Endothelial cell of umbilical vein (primary cell): ENCODE measurements at regions not wholly inside any gene's neighbourhood (a gene's known extent, or its start where the extent isn't known, plus 50 kb on each side); places are given as distances from the start of the nearest gene placed in this dataset.

ENCODE experiments used
- BruUV-seq: library from RNA; stranded (reverse); fragments of 400-500 nt; replicated peaks from 2 replicates; lab custom pipeline; 2021; lab: Mats Ljungman, UMichigan
- CTCF ChIA-PET: fragments of 300-600, 350-600 bp; sonication (Branson Sonifier 250); formaldehyde crosslinking; loops from one replicate; lab custom pipeline; 2021; ENCODE audit warnings: antibody characterized with exemption, inconsistent platforms; lab: Charles Lee
- POLR2A ChIA-PET: fragments of 300-600, 350-600 bp; sonication (Branson Sonifier 250); formaldehyde crosslinking; loops from one replicate; lab custom pipeline; 2021; ENCODE audit warnings: antibody characterized with exemption, inconsistent platforms; lab: Charles Lee
- DNase-seq: peaks from one replicate; pipeline ENCODE4 v3.0.0-alpha.2; 2011; ENCODE audit warnings: low read depth, low spot score
- FAIRE-seq: peaks from 2 replicates; lab custom pipeline; 2011; peaks lifted over from hg19 to GRCh38; lab: Jason Lieb, UNC
- H2AFZ ChIP-seq: 2 replicates; pipeline ENCODE4 v1.6.0; 2012; ENCODE audit warnings: low read depth, low read length, control low read depth, inconsistent platforms
- H3K27ac ChIP-seq: 2 replicates; pipeline ENCODE4 v1.5.1; 2011; ENCODE audit warnings: low read depth, mild to moderate bottlenecking, control low read depth, low read length, moderate library complexity; ENCODE audit not compliant: insufficient read depth
- H3K27me3 ChIP-seq, 2 experiments: 2 replicates each; pipeline versions ENCODE4 v1.6.0 to v1.6.1; 2011; ENCODE audit warnings: low read length in 2 of 2, mixed read lengths in 1 of 2; ENCODE audit not compliant: control insufficient read depth in 2 of 2, insufficient read depth in 2 of 2
- H3K36me3 ChIP-seq, 2 experiments: 2 replicates in 1 of 2; 3 replicates in 1 of 2; pipeline ENCODE4 v1.5.1; 2011; ENCODE audit warnings: low read length in 2 of 2, mild to moderate bottlenecking in 1 of 2, moderate library complexity in 1 of 2; ENCODE audit not compliant: control insufficient read depth in 2 of 2, insufficient read depth in 2 of 2; ENCODE audit errors: extremely low read depth in 1 of 2
- H3K4me1 ChIP-seq: 3 replicates; pipeline ENCODE4 v1.5.1; 2011; ENCODE audit warnings: mild to moderate bottlenecking, low read length; ENCODE audit not compliant: control insufficient read depth, insufficient read depth; ENCODE audit errors: extremely low read depth
- H3K4me2 ChIP-seq: 2 replicates; pipeline ENCODE4 v1.6.1; 2011; ENCODE audit warnings: low read length, control low read depth, mixed read lengths; ENCODE audit not compliant: insufficient read depth
- H3K4me3 ChIP-seq, 3 experiments: fragments of 200-600 bp in 1 of 3; sonication (generic), shearing (Covaris generic) in 1 of 3; replicated peaks in 1 of 3; 2 replicates each; pipeline ENCODE4 v1.5.1; 2011 to 2016; ENCODE audit warnings: control low read depth in 3 of 3, low read length in 3 of 3, mild to moderate bottlenecking in 2 of 3, inconsistent platforms in 1 of 3, low read depth in 1 of 3, moderate library complexity in 1 of 3; ENCODE audit not compliant: insufficient read depth in 1 of 3
- H3K79me2 ChIP-seq: 2 replicates; pipeline ENCODE4 v1.6.0; 2012; ENCODE audit warnings: low read length, inconsistent platforms; ENCODE audit not compliant: control insufficient read depth, insufficient read depth
- H3K9ac ChIP-seq: replicated peaks from 2 replicates; pipeline ENCODE3; 2011; ENCODE audit warnings: low read length, control low read depth; ENCODE audit not compliant: insufficient read depth; ENCODE audit errors: extremely low read depth
- H3K9me1 ChIP-seq: replicated peaks from 3 replicates; pipeline ENCODE4 v1.6.0; 2011; ENCODE audit warnings: mild to moderate bottlenecking, low read length; ENCODE audit not compliant: control insufficient read depth, insufficient read depth; ENCODE audit errors: extremely low read depth
- H3K9me3 ChIP-seq: replicated peaks from 2 replicates; pipeline ENCODE4 v1.5.1; 2012; ENCODE audit warnings: low read length, inconsistent platforms; ENCODE audit not compliant: control insufficient read depth, insufficient read depth
- H4K20me1 ChIP-seq: replicated peaks from 2 replicates; pipeline ENCODE3; 2011; ENCODE audit warnings: mild to moderate bottlenecking, low read length; ENCODE audit not compliant: control insufficient read depth, insufficient read depth; ENCODE audit errors: extremely low read depth
- CTCF ChIP-seq, 2 donors: IDR thresholded peaks; 1 replicate in 1 of 2; 2 replicates in 1 of 2; pipeline ENCODE4 v1.5.1; 2011; ENCODE audit warnings: low read length in 2 of 2, mild to moderate bottlenecking in 2 of 2, moderate library complexity in 2 of 2, control low read depth in 1 of 2, inconsistent platforms in 1 of 2, low read depth in 1 of 2; ENCODE audit not compliant: insufficient read depth in 1 of 2; ENCODE audit errors: extremely low read depth in 1 of 2
- EZH2 ChIP-seq: IDR thresholded peaks from 2 replicates; pipeline ENCODE4 v1.6.1; 2012; ENCODE audit warnings: borderline replicate concordance, low read depth, mild to moderate bottlenecking, moderate library complexity, low read length, inconsistent platforms; ENCODE audit not compliant: severe bottlenecking
- FOS ChIP-seq: IDR thresholded peaks from 2 replicates; pipeline ENCODE4 v1.6.1; 2011; ENCODE audit warnings: mild to moderate bottlenecking, low read length, moderate library complexity, borderline replicate concordance; ENCODE audit not compliant: insufficient read depth
- GATA2 ChIP-seq: IDR thresholded peaks from 2 replicates; pipeline ENCODE4 v1.7.0; 2011; ENCODE audit warnings: low read depth, mild to moderate bottlenecking, moderate library complexity, mixed read lengths, low read length; ENCODE audit not compliant: insufficient read length, insufficient read depth
- JUN ChIP-seq: IDR thresholded peaks from 2 replicates; pipeline ENCODE4 v1.6.1; 2011; ENCODE audit warnings: borderline replicate concordance, low read depth; ENCODE audit not compliant: insufficient read length, insufficient read depth
- MAX ChIP-seq: IDR thresholded peaks from 2 replicates; pipeline ENCODE4 v1.6.1; 2011; ENCODE audit not compliant: insufficient read depth, insufficient read length
- POLR2A ChIP-seq: IDR thresholded peaks from 2 replicates; pipeline ENCODE4 v1.6.1; 2012; ENCODE audit warnings: low read depth, mild to moderate bottlenecking, control low read depth, low read length
- POLR2AphosphoS5 ChIP-seq: IDR thresholded peaks from 2 replicates; pipeline ENCODE4 v1.6.1; 2012; ENCODE audit warnings: low read depth, mild to moderate bottlenecking, control low read depth, low read length, moderate library complexity; ENCODE audit not compliant: insufficient read depth
- dilution Hi-C: fragments of 300-500 bp; cut with MboI; formaldehyde crosslinking; loops from one replicate; pipeline ENCODE4 v1.15.0; 2019; ENCODE audit warnings: low sequenced_read_pairs; ENCODE audit not compliant: extremely low pct_ligation_motif_present
- intact Hi-C: fragments of 100-400 bp; cut with micrococcal nuclease; formaldehyde crosslinking; loops from one replicate; pipeline ENCODE4 v1.10.0; 2022

GRCh38 chr6:74587386-74587785 is 618.5 kb downstream of the COL12A1 start:
- Histone ChIP-seq H3K9me3 (no peaks in the 10 kb centered on the region), H2AFZ (no peak overlapping the region), H3K79me2 (no peaks in the 10 kb centered on the region), H3K36me3 (no peaks in the 10 kb centered on the region), H3K27me3 (no peaks in the 10 kb centered on the region), H3K4me3 (no peak overlapping the region), H3K4me2 (no peak overlapping the region), H4K20me1 (no peaks in the 10 kb centered on the region), H3K9ac (no peak overlapping the region), H3K9me1 (no peaks in the 10 kb centered on the region), H3K4me1 (no peaks in the 10 kb centered on the region), H3K27ac (no peak overlapping the region)
- intact Hi-C loops: no loop called here
- no peak for TF ChIP-seq FOS
- no peak for TF ChIP-seq GATA2
- no peak for TF ChIP-seq CTCF (IDR thresholded peaks at IDR 0.05; ENCODE audit: extremely low read depth in 1 of 2, insufficient read depth in 1 of 2, low read depth in 1 of 2, low read length in 2 of 2)
- no peak for TF ChIP-seq EZH2
- TF ChIP-seq JUN: no peak
- TF ChIP-seq POLR2AphosphoS5: no peak
- TF ChIP-seq POLR2A: no peak
- no peak for TF ChIP-seq MAX
- dilution Hi-C loops: no loop called here
- BruUV-seq: no TSS peak
- no peak for DNase-seq
- CTCF ChIA-PET: interaction anchor here (0.6 kb wide), 1 partner anchor 476 kb away, joined by 3 read pairs; no protein-coding TSS in a partner anchor
- FAIRE-seq: no peak
- POLR2A ChIA-PET: no interaction called here
